HepG2 (cell line): ENCODE measurements at regions not wholly inside any gene's neighbourhood (a gene's known extent, or its start where the extent isn't known, plus 50 kb on each side); places are given as distances from the start of the nearest gene placed in this dataset.

Experiments used
- ATAC-seq: fragments of 200-7000 bp; cut with Tn5 transposase; 3 replicates; pipeline ENCODE4 v1.9.1; 2020; ENCODE audit warnings: mild to moderate bottlenecking, moderate library complexity
- BruUV-seq: library from RNA; stranded (reverse); fragments of 400-500 nt; replicated peaks from 2 replicates; lab custom pipeline; 2021; lab: Mats Ljungman, UMichigan
- CTCF ChIA-PET: fragments of 300-600 bp; formaldehyde crosslinking; extraction: SDS; loops from one replicate; lab custom pipeline; 2021; ENCODE audit warnings: low total read pairs, inconsistent platforms, low intra/inter-chr PET ratio; lab: Yijun Ruan, JAX
- POLR2A ChIA-PET: fragments of 350-600 bp; sonication (Branson Sonifier 250); formaldehyde crosslinking; loops from one replicate; lab custom pipeline; 2020; ENCODE audit warnings: antibody characterized with exemption, inconsistent platforms; lab: Yijun Ruan, JAX
- DNase-seq: peaks from one replicate; pipeline ENCODE4 v3.0.0-alpha.2; 2015; ENCODE audit warnings: low spot score
- FAIRE-seq: peaks from 3 replicates; lab custom pipeline; 2011; peaks lifted over from hg19 to GRCh38; lab: Jason Lieb, UNC
- H2AFZ ChIP-seq: one replicate; pipeline ENCODE4 v1.6.1; 2011; ENCODE audit warnings: low read length, inconsistent platforms
- H3K27ac ChIP-seq: fragments of 300-600 bp; 3 replicates; pipeline ENCODE4 v1.8.0; 2011; ENCODE audit warnings: mixed run types, mild to moderate bottlenecking, mixed read lengths, low read length, inconsistent platforms; ENCODE audit not compliant: insufficient read depth; ENCODE audit errors: extremely low read length
- H3K27me3 ChIP-seq, 2 experiments: fragments of 200-600 bp in 1 of 2; 2 replicates in 1 of 2; 3 replicates in 1 of 2; pipeline versions ENCODE4 v1.6.0 to v1.8.0; 2011; ENCODE audit warnings: low read length in 2 of 2, mild to moderate bottlenecking in 2 of 2, moderate library complexity in 2 of 2, inconsistent platforms in 1 of 2; ENCODE audit not compliant: insufficient read depth in 2 of 2, control insufficient read depth in 1 of 2
- H3K36me3 ChIP-seq, 2 experiments: fragments of 200-600 bp in 1 of 2; replicated peaks in 1 of 2; 2 replicates in 1 of 2; 3 replicates in 1 of 2; pipeline versions ENCODE4 v1.5.1 to v1.8.0; 2011; ENCODE audit warnings: low read length in 2 of 2, inconsistent platforms in 1 of 2; ENCODE audit not compliant: insufficient read depth in 2 of 2, control insufficient read depth in 1 of 2
- H3K4me1 ChIP-seq: 2 replicates; pipeline ENCODE4 v1.5.1; 2012; ENCODE audit warnings: low read length, inconsistent platforms; ENCODE audit not compliant: insufficient read depth
- H3K4me2 ChIP-seq: 2 replicates; pipeline ENCODE4 v1.6.0; 2011; ENCODE audit warnings: low read depth, low read length, inconsistent platforms
- H3K4me3 ChIP-seq, 3 experiments: fragments of 200-600 bp in 1 of 3; sonication (generic), shearing (Covaris generic) in 1 of 3; replicated peaks in 1 of 3; 2 replicates each; pipeline ENCODE4 v1.5.1; 2011 to 2016; ENCODE audit warnings: low read length in 3 of 3, inconsistent platforms in 2 of 3, low read depth in 2 of 3, mild to moderate bottlenecking in 2 of 3, control low read depth in 1 of 3, mixed read lengths in 1 of 3; ENCODE audit not compliant: insufficient read depth in 1 of 3
- H3K79me2 ChIP-seq: one replicate; pipeline ENCODE4 v1.6.1; 2011; ENCODE audit warnings: low read length, inconsistent platforms; ENCODE audit not compliant: insufficient read depth
- H3K9ac ChIP-seq: 2 replicates; pipeline ENCODE4 v1.6.0; 2011; ENCODE audit warnings: mild to moderate bottlenecking, low read depth, low read length, inconsistent platforms; ENCODE audit not compliant: insufficient read depth
- H3K9me3 ChIP-seq: 2 replicates; pipeline ENCODE4 v1.5.1; 2012; ENCODE audit warnings: mild to moderate bottlenecking, low read length
- H4K20me1 ChIP-seq: 2 replicates; pipeline ENCODE4 v1.6.0; 2011; ENCODE audit warnings: inconsistent platforms, mild to moderate bottlenecking, low read length, moderate library complexity; ENCODE audit not compliant: insufficient read depth
- ATF5 ChIP-seq: sonication (generic); formaldehyde crosslinking; IDR thresholded peaks from 2 replicates; pipeline ENCODE4 v1.4.0; 2020; ENCODE audit warnings: mild to moderate bottlenecking, low read depth, missing genetic modification reagents
- CSRNP2 ChIP-seq: sonication (generic); formaldehyde crosslinking; conservative IDR thresholded peaks from 2 replicates; pipeline ENCODE4 v1.8.0; 2022; ENCODE audit warnings: low read depth, missing genetic modification reagents
- DBP ChIP-seq: sonication (generic); formaldehyde crosslinking; IDR thresholded peaks from 2 replicates; pipeline ENCODE4 v1.4.0; 2020; ENCODE audit warnings: missing genetic modification reagents; ENCODE audit errors: not compliant biosample characterization
- FIP1L1 ChIP-seq: fragments of 200-400 bp; formaldehyde crosslinking; IDR thresholded peaks from 2 replicates; pipeline ENCODE4 v1.6.1; 2018; ENCODE audit warnings: low read depth, mild to moderate bottlenecking, low read length, moderate library complexity, borderline replicate concordance; ENCODE audit not compliant: insufficient read depth
- MEIS1 ChIP-seq: sonication (generic); formaldehyde crosslinking; IDR thresholded peaks from 2 replicates; pipeline ENCODE4 v1.9.0; 2021; ENCODE audit warnings: mild to moderate bottlenecking, missing genetic modification reagents, moderate library complexity, borderline replicate concordance
- NR0B2 ChIP-seq: sonication (generic); formaldehyde crosslinking; IDR thresholded peaks from 2 replicates; pipeline ENCODE4 v1.4.0; 2020; ENCODE audit warnings: mild to moderate bottlenecking, missing genetic modification reagents
- RXRB ChIP-seq: IDR thresholded peaks from 2 replicates; pipeline ENCODE4 v1.6.1; 2016; ENCODE audit warnings: borderline replicate concordance, missing genetic modification reagents, missing compliant biosample characterization
- STAT6 ChIP-seq: sonication (generic); formaldehyde crosslinking; IDR thresholded peaks from 2 replicates; pipeline ENCODE4 v1.4.0; 2020; ENCODE audit warnings: missing genetic modification reagents, mild to moderate bottlenecking, borderline replicate concordance
- TP53 ChIP-seq: sonication (generic); formaldehyde crosslinking; conservative IDR thresholded peaks from 2 replicates; pipeline ENCODE4 v1.4.0; 2020; ENCODE audit warnings: missing genetic modification reagents
- ZBTB34 ChIP-seq: sonication (generic); formaldehyde crosslinking; IDR thresholded peaks from 2 replicates; pipeline ENCODE4 v1.8.0; 2022; ENCODE audit warnings: mild to moderate bottlenecking, missing genetic modification reagents
- ZNF331 ChIP-seq: sonication (generic); formaldehyde crosslinking; IDR thresholded peaks from 2 replicates; pipeline ENCODE4 v1.4.0; 2020; ENCODE audit warnings: missing genetic modification reagents
- ZNF672 ChIP-seq: sonication (generic); formaldehyde crosslinking; IDR thresholded peaks from 2 replicates; pipeline ENCODE4 v1.8.1; 2022; ENCODE audit warnings: missing genetic modification reagents
- WGBS: methylation state at CpG from one replicate; pipeline ENCODE4 v1.1.6; 2017; ENCODE audit warnings: low lambda C conversion rate; 5-methylcytosine and 5-hydroxymethylcytosine counted together
- in situ Hi-C: cut with HindIII; loops from 2 replicates; pipeline ENCODE4 v1.10.0; 2017; ENCODE audit warnings: low pct_unique_long_range_greater_than_20kb; ENCODE audit not compliant: extremely low pct_ligation_motif_present
- intact Hi-C: fragments of 100-400 bp; cut with micrococcal nuclease; formaldehyde crosslinking; loops from one replicate; pipeline ENCODE4 v1.10.0; 2022; ENCODE audit not compliant: unreplicated experiment

- in situ Hi-C loops, result no loop called here
- intact Hi-C loops, result no loop called here
- H3K4me1 ChIP-seq, result no peaks in the 10 kb centered on the region
- H3K27ac ChIP-seq, result no peak overlapping the region
- no peaks in the 10 kb centered on the region for H3K9me3 ChIP-seq
- H3K79me2 ChIP-seq, result no peaks in the 10 kb centered on the region
- no TSS peak for BruUV-seq
- DNase-seq (no peak), ATAC-seq (no peak), FAIRE-seq (no peak)
- no peaks in the 10 kb centered on the region for H4K20me1 ChIP-seq
- POLR2A ChIA-PET, result no interaction called here
- no peaks in the 10 kb centered on the region; a peak in 2 of 5 replicates for H3K27me3 ChIP-seq
- no peaks in the 10 kb centered on the region for H3K36me3 ChIP-seq
- WGBS, result 15% methylated on average over 4 of the region's 4 CpGs
- H3K4me2 ChIP-seq, result no peak overlapping the region
- no peak overlapping the region for H3K9ac ChIP-seq
- CTCF ChIA-PET, result no interaction called here
- no peak overlapping the region for H2AFZ ChIP-seq
- no peak overlapping the region for H3K4me3 ChIP-seq
- TF ChIP-seq ATF5 (no peak), ZNF672 (CRISPR knock-in tag) (no peak), MEIS1 (no peak), ZNF331 (CRISPR knock-in tag) (no peak), CSRNP2 (CRISPR knock-in tag) (no peak), RXRB (CRISPR knock-in tag) (no peak), FIP1L1 (no peak), DBP (CRISPR knock-in tag) (no peak), ZBTB34 (no peak), STAT6 (CRISPR knock-in tag) (no peak), NR0B2 (CRISPR knock-in tag) (no peak), TP53 (CRISPR knock-in tag) (no peak)
Observed at GRCh38 chr2:196546151-196546919, 93.2 kb upstream of the CCDC150 start.
